Smooth muscle cell (in vitro differentiated cells): ENCODE measurements at regions not wholly inside any gene's neighbourhood (a gene's known extent, or its start where the extent isn't known, plus 50 kb on each side); places are given as distances from the start of the nearest gene placed in this dataset.

ENCODE experiments used
- DNase-seq: peaks from one replicate; lab custom pipeline; 2025; ENCODE audit not compliant: unreplicated experiment; lab: John Stamatoyannopoulos, UW
- H2AFZ ChIP-seq: fragments of 200-600 bp; sonication (generic); 2 replicates; pipeline ENCODE4 v1.6.0; 2016; ENCODE audit warnings: antibody characterized with exemption, low read depth, mild to moderate bottlenecking
- H3F3A ChIP-seq: fragments of 200-600 bp; sonication (generic); 2 replicates; pipeline ENCODE4 v1.6.0; 2017; ENCODE audit warnings: antibody characterized with exemption, low read depth
- H3K27ac ChIP-seq: fragments of 200-600 bp; sonication (generic); 2 replicates; pipeline ENCODE4 v1.5.1; 2016; ENCODE audit warnings: low read depth, mild to moderate bottlenecking
- H3K27me3 ChIP-seq: fragments of 200-600 bp; sonication (generic); 2 replicates; pipeline ENCODE4 v1.6.1; 2016; ENCODE audit warnings: low read depth, mild to moderate bottlenecking
- H3K36me3 ChIP-seq: fragments of 200-600 bp; sonication (generic); 2 replicates; pipeline ENCODE4 v1.5.1; 2016; ENCODE audit warnings: low read depth
- H3K4me1 ChIP-seq: fragments of 200-600 bp; sonication (generic); 2 replicates; pipeline ENCODE4 v1.5.1; 2016; ENCODE audit warnings: low read depth
- H3K4me2 ChIP-seq: fragments of 200-600 bp; sonication (generic); 2 replicates; pipeline ENCODE4 v1.6.0; 2016; ENCODE audit warnings: mild to moderate bottlenecking
- H3K4me3 ChIP-seq: fragments of 200-600 bp; sonication (generic); 2 replicates; pipeline ENCODE4 v1.5.1; 2016; ENCODE audit warnings: mild to moderate bottlenecking
- H3K79me2 ChIP-seq: fragments of 200-600 bp; sonication (generic); 2 replicates; pipeline ENCODE4 v1.6.0; 2016; ENCODE audit warnings: low read depth, mild to moderate bottlenecking
- H3K9ac ChIP-seq: fragments of 200-600 bp; sonication (generic); 2 replicates; pipeline ENCODE4 v1.6.0; 2016; ENCODE audit warnings: low read depth
- H3K9me3 ChIP-seq: fragments of 200-600 bp; sonication (generic); replicated peaks from 2 replicates; pipeline ENCODE4 v1.5.1; 2016; ENCODE audit warnings: low read depth
- H4K20me1 ChIP-seq: fragments of 200-600 bp; sonication (generic); 2 replicates; pipeline ENCODE4 v1.6.0; 2016; ENCODE audit warnings: low read depth
- WGBS: methylation state at CpG from one replicate; pipeline ENCODE4 v1.1.7; 2016; ENCODE audit warnings: low lambda C conversion rate; 5-methylcytosine and 5-hydroxymethylcytosine counted together
- TF ChIP-seq, protein P1 (sequence below): fragments of 200-600 bp; sonication (generic); IDR thresholded peaks from 2 replicates; pipeline ENCODE4 v1.5.1; 2017; ENCODE audit warnings: borderline replicate concordance, mild to moderate bottlenecking, antibody characterized with exemption; ENCODE audit not compliant: insufficient read depth, poor library complexity, severe bottlenecking

- no peaks in the 10 kb centered on the region for H4K20me1 ChIP-seq
- no peaks in the 10 kb centered on the region for H3K36me3 ChIP-seq
- no peaks in the 10 kb centered on the region for H3K79me2 ChIP-seq
- no peaks in the 10 kb centered on the region for H3F3A ChIP-seq
- no peak overlapping the region for H3K27ac ChIP-seq
- no peaks in the 10 kb centered on the region for H3K27me3 ChIP-seq
- TF ChIP-seq, protein P1, sequence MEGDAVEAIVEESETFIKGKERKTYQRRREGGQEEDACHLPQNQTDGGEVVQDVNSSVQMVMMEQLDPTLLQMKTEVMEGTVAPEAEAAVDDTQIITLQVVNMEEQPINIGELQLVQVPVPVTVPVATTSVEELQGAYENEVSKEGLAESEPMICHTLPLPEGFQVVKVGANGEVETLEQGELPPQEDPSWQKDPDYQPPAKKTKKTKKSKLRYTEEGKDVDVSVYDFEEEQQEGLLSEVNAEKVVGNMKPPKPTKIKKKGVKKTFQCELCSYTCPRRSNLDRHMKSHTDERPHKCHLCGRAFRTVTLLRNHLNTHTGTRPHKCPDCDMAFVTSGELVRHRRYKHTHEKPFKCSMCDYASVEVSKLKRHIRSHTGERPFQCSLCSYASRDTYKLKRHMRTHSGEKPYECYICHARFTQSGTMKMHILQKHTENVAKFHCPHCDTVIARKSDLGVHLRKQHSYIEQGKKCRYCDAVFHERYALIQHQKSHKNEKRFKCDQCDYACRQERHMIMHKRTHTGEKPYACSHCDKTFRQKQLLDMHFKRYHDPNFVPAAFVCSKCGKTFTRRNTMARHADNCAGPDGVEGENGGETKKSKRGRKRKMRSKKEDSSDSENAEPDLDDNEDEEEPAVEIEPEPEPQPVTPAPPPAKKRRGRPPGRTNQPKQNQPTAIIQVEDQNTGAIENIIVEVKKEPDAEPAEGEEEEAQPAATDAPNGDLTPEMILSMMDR, result no peak
- no peak overlapping the region for H3K4me2 ChIP-seq
- no peak for DNase-seq
- no peak overlapping the region for H3K4me3 ChIP-seq
- no peak overlapping the region for H3K9ac ChIP-seq
- no peak overlapping the region for H2AFZ ChIP-seq
- H3K4me1 ChIP-seq, result peaks cover 6% of the 10 kb centered on the region
- 91% methylated on average over 1 of the region's 1 CpG for WGBS
- H3K9me3 ChIP-seq, result no peaks in the 10 kb centered on the region
These were observed 81.8 kb upstream of the TENM4 start for GRCh38 chr11:79522626-79523025.

- WGBS, result 67% methylated on average over 5 of the region's 5 CpGs
- no peaks in the 10 kb centered on the region for H3K27me3 ChIP-seq
- no peaks in the 10 kb centered on the region for H4K20me1 ChIP-seq
- no peaks in the 10 kb centered on the region for H3K9me3 ChIP-seq
- H3K36me3 ChIP-seq, result no peaks in the 10 kb centered on the region
- H3F3A ChIP-seq, result no peaks in the 10 kb centered on the region
- peaks cover 6% of the 10 kb centered on the region for H3K4me1 ChIP-seq
- TF ChIP-seq, protein P1, result no peak
- H3K9ac ChIP-seq, result no peak overlapping the region
- no peak overlapping the region for H2AFZ ChIP-seq
- H3K79me2 ChIP-seq, result no peaks in the 10 kb centered on the region
- H3K27ac ChIP-seq, result no peak overlapping the region
- no peak for DNase-seq
- no peak overlapping the region for H3K4me3 ChIP-seq
- H3K4me2 ChIP-seq, result no peak overlapping the region
These were observed 79.3 kb upstream of the TENM4 start for GRCh38 chr11:79520086-79520485.

DNA sequence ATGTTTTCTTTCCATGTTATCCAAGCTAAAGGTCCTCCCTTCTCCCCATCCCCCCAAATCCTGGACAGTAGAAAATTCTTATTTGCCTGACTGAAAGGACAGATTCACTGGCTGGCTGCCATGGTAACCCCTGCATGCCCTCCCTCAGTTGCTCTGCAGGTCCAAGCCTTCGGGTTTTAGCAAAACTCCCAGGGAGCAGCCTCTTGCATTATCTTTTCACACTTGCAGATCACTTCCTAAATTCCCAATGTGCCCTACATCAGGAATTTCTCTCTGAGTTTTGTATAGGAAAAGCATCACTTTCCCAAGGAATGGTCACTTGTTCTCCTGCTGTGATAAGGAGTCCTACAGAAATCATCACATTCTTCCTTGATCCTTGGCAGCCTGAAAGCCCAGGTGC, 75.0 kb upstream of the TENM4 start:
- Histone ChIP-seq H3K79me2 (no peaks in the 10 kb centered on the region), H3K27ac (no peak overlapping the region), H3K4me2 (no peak overlapping the region), H4K20me1 (no peaks in the 10 kb centered on the region), H3K36me3 (no peaks in the 10 kb centered on the region), H3K9me3 (no peaks in the 10 kb centered on the region), H3K4me3 (no peak overlapping the region), H2AFZ (no peak overlapping the region), H3K27me3 (no peaks in the 10 kb centered on the region), H3K9ac (no peak overlapping the region), H3F3A (no peaks in the 10 kb centered on the region), H3K4me1 (no peaks in the 10 kb centered on the region)
- TF ChIP-seq, protein P1, result no peak
- 45% methylated on average over 1 of the region's 1 CpG for WGBS
- DNase-seq, result no peak

DNA sequence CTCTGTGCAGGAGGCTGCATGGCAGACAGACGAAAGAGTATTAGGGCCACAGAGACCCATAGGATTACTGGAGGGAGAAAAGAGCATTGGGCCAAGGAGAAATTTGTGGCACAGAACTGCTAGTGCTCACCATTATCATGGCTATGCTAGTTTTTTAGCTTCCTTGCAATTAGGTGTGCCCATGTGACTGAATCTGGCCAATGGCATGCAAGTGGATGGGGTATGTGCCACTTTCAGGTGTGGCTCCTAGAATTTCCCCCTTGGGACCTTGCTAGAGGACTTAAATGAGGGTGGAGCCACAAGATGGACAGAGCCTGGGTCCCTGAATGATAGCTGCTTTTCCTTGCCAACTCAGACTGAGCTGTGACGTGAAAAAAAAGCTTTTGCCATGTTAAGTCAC, 73.9 kb upstream of the TENM4 start:
- Histone ChIP-seq H3K27me3 (no peaks in the 10 kb centered on the region), H3K36me3 (no peaks in the 10 kb centered on the region), H4K20me1 (no peaks in the 10 kb centered on the region), H3K4me2 (no peak overlapping the region), H3F3A (no peaks in the 10 kb centered on the region), H3K9me3 (no peaks in the 10 kb centered on the region), H3K79me2 (no peaks in the 10 kb centered on the region), H3K4me1 (no peaks in the 10 kb centered on the region), H2AFZ (no peak overlapping the region), H3K27ac (no peak overlapping the region), H3K4me3 (no peak overlapping the region), H3K9ac (no peak overlapping the region)
- 93% methylated on average over 2 of the region's 2 CpGs for WGBS
- TF ChIP-seq, protein P1, result no peak
- DNase-seq, result no peak
